Vagina (tissue), 2 donors: ENCODE measurements at regions not wholly inside any gene's neighbourhood (a gene's known extent, or its start where the extent isn't known, plus 50 kb on each side); places are given as distances from the start of the nearest gene placed in this dataset.
"Not testable (repeated sequence)": the region's sequence is repeated elsewhere in the genome, so short reads cannot be mapped to it uniquely, and the experiment has no call there.

Source experiments
- CTCF ChIP-seq, 3 experiments: fragments of 450-650 bp in 2 of 3; fragments of 200-600 bp in 1 of 3; sonication (generic) in 1 of 3; IDR thresholded peaks; one replicate each; pipeline ENCODE4 v1.5.1; 2017 to 2019; ENCODE audit warnings: antibody characterized with exemption in 3 of 3, mild to moderate bottlenecking in 2 of 3, moderate library complexity in 2 of 3
- POLR2A ChIP-seq, 2 donors: fragments of 450-650 bp; IDR thresholded peaks; one replicate each; pipeline ENCODE4 v1.6.1; 2017; ENCODE audit warnings: antibody characterized with exemption in 2 of 2, mild to moderate bottlenecking in 2 of 2, moderate library complexity in 2 of 2
- POLR2AphosphoS5 ChIP-seq, 2 donors: sonication (generic); formaldehyde crosslinking; IDR thresholded peaks; one replicate each; pipeline ENCODE4 v1.9.0; 2017; ENCODE audit warnings: antibody characterized with exemption in 2 of 2, mild to moderate bottlenecking in 2 of 2, low read depth in 1 of 2; ENCODE audit not compliant: insufficient read depth in 1 of 2

DNA sequence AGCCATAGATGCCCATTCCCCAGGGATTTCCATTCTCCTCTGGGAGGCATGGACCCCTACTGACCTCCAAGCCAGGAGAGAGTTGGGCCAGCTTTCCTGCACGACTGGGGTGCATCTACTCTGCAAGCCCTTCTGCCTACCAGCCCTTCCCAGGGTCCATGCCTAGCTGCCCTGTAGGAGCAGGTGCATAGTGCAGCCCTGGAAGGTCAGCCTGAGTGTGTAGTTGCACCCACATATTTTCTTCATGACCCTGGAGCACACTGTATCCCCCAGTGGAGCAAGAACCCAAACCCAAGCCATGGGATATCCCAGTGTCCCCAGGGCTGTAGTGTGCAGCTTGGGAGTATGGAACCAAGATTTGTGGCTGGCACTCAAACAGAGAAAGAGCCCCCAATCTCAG is 155.6 kb upstream of the GOLGA6L22 start:
- TF ChIP-seq CTCF (IDR thresholded peaks at IDR 0.05); POLR2AphosphoS5 (IDR thresholded peaks at IDR 0.05; ENCODE audit: insufficient read depth in 1 of 2, low read depth in 1 of 2); POLR2A (IDR thresholded peaks at IDR 0.05): not testable (repeated sequence)
